ENCODE measurements at regions not wholly inside any gene's neighbourhood (a gene's known extent, or its start where the extent isn't known, plus 50 kb on each side); places are given as distances from the start of the nearest gene placed in this dataset.
"Not testable (repeated sequence)": the region's sequence is repeated elsewhere in the genome, so short reads cannot be mapped to it uniquely, and the experiment has no call there.

DNA sequence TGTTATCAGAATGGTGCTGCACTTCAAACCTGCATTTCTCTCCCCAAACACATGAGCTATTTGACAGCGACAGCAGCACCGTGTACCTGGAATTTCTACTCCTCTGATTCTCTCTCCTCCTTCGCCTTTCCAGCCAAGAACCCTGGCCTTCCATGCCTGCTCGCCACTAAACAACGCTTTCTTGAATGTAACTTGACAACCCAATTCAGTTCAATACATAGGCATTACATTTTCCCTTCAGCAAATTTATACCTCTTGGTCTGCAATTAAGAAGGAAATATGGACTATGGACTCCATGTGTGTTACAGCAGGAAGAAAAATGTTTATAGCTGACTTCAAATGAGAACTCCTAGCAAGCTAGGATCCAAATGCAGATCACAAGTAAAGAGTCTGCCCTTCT, 162.6 kb upstream of the AUTS2 start:
- DNase-seq (no peak), ATAC-seq (replicated peaks) (no peak)
- peaks cover 3 to 4% of the 10 kb centered on the region in 2 donors for H3K4me1 Mint-ChIP-seq (ENCODE audit: low read depth in 2 of 2)
- no peak overlapping the region for H3K4me3 Mint-ChIP-seq
- no peak overlapping the region for H3K27ac Mint-ChIP-seq
- H3K36me3 Mint-ChIP-seq (ENCODE audit: insufficient read depth): peaks cover 3% of the 10 kb centered on the region
- H3K9me3 Mint-ChIP-seq: peaks cover 5 to 19% of the 10 kb centered on the region in 2 donors
- H3K27me3 Mint-ChIP-seq: peaks cover 10 to 29% of the 10 kb centered on the region in 2 donors

DNA sequence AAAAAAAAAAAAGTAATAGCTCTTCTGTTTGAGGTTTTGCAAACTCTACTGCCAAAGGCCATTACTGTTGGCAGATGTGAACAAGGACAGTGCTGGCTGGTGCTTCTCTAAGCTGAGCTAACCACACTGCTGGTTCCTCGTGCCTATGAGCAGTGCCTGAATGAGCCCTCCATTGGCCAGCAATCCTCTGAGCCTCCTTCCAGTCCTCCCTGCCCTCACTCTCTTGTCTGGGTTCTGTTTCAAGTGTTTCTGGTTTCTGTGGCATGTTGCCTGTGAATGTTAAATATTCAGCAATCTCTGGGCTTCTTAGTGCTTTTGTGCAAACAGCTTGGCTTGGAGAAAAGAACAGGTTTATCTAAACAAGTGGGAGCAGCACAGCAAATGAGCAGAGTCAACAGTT, 161.3 kb upstream of the AUTS2 start:
- DNase-seq: no peak
- peaks cover 3 to 4% of the 10 kb centered on the region in 2 donors for H3K4me1 Mint-ChIP-seq (ENCODE audit: low read depth in 2 of 2)
- no peak overlapping the region for H3K4me3 Mint-ChIP-seq
- no peak for ATAC-seq (replicated peaks)
- no peak overlapping the region for H3K27ac Mint-ChIP-seq
- peaks cover 3% of the 10 kb centered on the region for H3K36me3 Mint-ChIP-seq (ENCODE audit: insufficient read depth)
- peaks cover 7 to 19% of the 10 kb centered on the region in 2 donors for H3K9me3 Mint-ChIP-seq
- H3K27me3 Mint-ChIP-seq: peaks cover 2 to 16% of the 10 kb centered on the region in 2 donors

- Mint-ChIP-seq H3K27ac (no peak overlapping the region), H3K9me3 (peaks cover 7 to 18% of the 10 kb centered on the region in 2 donors), H3K27me3 (peaks cover 0 to 20% of the 10 kb centered on the region in 2 donors), H3K4me3 (no peak overlapping the region), H3K4me1 (ENCODE audit: low read depth in 2 of 2) (peaks cover 3 to 4% of the 10 kb centered on the region in 2 donors), H3K36me3 (ENCODE audit: insufficient read depth) (no peaks in the 10 kb centered on the region)
- no peak for DNase-seq
- ATAC-seq (replicated peaks): no peak
These were observed 159.5 kb upstream of the AUTS2 start for GRCh38 chr7:69438584-69439412.

DNA sequence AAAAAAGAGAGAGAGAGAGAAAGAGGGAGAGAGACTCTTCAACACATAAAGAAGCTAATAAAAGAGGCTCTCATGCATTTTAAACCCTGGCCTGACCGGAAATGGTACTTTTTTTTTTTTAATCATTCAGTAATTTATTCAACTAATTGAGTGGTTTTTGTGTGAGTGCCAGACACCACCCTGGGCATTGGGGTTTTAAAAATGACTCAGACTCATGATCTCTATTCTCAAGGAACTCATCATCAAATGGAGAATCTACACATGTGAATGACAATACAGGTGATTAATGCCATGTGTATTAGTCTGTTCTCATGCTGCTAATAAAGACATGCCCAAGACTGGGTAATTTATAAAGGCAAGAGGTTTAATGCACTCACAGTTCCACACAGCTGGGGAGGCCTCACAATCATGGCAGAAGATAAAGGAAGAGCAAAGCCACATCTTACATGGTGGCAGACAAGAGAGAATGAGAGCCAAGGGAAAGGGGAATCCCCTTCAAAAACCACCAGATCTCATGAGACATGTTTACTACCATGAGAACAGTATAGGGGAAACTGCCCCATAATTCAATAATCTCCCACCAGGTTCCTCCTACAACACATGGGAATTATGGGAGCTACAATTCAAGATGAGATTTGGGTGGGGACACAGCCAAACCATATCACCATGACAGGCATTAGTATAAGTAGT, 158.5 kb upstream of the AUTS2 start:
- H3K27me3 Mint-ChIP-seq: peaks cover 0 to 13% of the 10 kb centered on the region in 2 donors
- ATAC-seq (replicated peaks) (no peak), DNase-seq (no peak)
- no peak overlapping the region for H3K4me3 Mint-ChIP-seq
- no peak overlapping the region for H3K27ac Mint-ChIP-seq
- peaks cover 3 to 11% of the 10 kb centered on the region in 2 donors for H3K9me3 Mint-ChIP-seq
- H3K4me1 Mint-ChIP-seq (ENCODE audit: low read depth in 2 of 2): no peaks in the 10 kb centered on the region
- H3K36me3 Mint-ChIP-seq (ENCODE audit: insufficient read depth): no peaks in the 10 kb centered on the region

DNA sequence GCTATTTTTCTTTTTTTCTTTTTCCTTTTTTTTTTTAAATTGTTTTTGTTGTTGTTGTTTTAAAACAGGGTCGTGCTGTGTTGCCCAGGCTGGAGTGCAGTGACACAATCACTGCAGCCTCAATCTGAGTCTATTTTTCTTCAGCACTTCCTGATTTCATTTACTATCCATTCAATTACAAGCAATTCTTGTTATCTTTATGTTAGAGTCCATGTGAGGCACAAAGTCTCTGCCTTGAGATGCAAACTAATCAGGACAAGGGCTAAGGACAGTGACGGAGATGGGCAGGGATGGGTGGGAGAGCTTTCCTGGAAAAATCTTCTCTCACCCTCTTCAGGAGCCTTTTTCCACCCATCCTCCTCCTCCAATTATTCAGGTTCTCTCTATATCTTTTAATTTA, 157.3 kb upstream of the AUTS2 start:
- no peak for ATAC-seq (replicated peaks)
- Mint-ChIP-seq H3K27ac (no peak overlapping the region), H3K4me1 (ENCODE audit: low read depth in 2 of 2) (no peaks in the 10 kb centered on the region)

DNA sequence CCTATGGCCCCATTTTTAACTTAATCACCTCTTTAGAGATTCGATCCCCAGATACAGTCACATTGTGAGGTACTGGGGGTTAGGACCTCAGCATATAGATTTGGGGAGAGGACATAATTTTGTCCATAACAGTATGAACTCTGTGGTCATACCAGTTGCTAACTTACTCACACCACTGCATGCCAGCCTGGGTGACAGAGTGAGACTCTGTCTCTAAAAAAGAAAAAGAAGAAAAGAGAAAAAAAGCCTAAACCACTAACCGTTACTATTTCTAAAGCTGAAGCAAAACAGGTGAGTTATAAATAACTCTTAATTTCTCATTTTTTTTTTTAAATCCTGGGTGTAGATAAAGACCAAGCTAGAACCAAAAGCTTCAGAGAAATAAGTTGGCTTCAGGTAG, 155.1 kb upstream of the AUTS2 start:
- no peak for ATAC-seq (replicated peaks)
- no peak overlapping the region for H3K27ac Mint-ChIP-seq
- H3K36me3 Mint-ChIP-seq (ENCODE audit: insufficient read depth): peaks cover 2% of the 10 kb centered on the region
- no peak for DNase-seq
- peaks cover 3 to 11% of the 10 kb centered on the region in 2 donors for H3K9me3 Mint-ChIP-seq
- H3K4me1 Mint-ChIP-seq (ENCODE audit: low read depth in 2 of 2): no peaks in the 10 kb centered on the region
- peaks cover 7 to 27% of the 10 kb centered on the region in 2 donors for H3K27me3 Mint-ChIP-seq
- H3K4me3 Mint-ChIP-seq: no peak overlapping the region

More for the DNA sequence above, 157.3 kb upstream of the AUTS2 start:
- no peak for DNase-seq
- Mint-ChIP-seq H3K4me3 (no peak overlapping the region), H3K36me3 (ENCODE audit: insufficient read depth) (no peaks in the 10 kb centered on the region), H3K9me3 (peaks cover 3 to 11% of the 10 kb centered on the region in 2 donors), H3K27me3 (peaks cover 7 to 23% of the 10 kb centered on the region in 2 donors)

DNA sequence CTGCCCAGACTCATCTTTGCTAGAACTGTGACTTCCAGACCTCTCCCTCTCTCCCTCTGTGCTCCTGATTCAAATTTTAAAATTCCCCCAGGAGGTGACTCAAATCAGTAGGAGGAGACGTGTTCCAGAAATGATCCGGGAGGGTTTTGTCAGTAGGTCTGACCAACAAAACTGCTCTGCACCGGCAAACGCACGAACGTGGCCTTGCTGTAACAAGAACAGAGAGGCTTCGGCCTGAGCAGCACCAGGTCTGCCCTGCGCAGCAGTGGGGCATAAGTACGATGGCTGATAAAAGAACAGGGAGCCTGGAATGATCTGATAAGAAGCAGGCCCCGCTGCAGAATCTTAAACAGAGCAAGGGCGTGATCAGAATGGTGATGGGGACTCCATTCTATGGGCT, 152.7 kb upstream of the AUTS2 start:
- ATAC-seq (replicated peaks): no peak
- Mint-ChIP-seq H3K27ac (no peak overlapping the region), H3K27me3 (peaks cover 7 to 28% of the 10 kb centered on the region in 2 donors), H3K9me3 (peaks cover 0 to 2% of the 10 kb centered on the region in 2 donors), H3K36me3 (ENCODE audit: insufficient read depth) (peaks cover 2% of the 10 kb centered on the region), H3K4me3 (no peak overlapping the region), H3K4me1 (ENCODE audit: low read depth in 2 of 2) (no peaks in the 10 kb centered on the region)
- no peak for DNase-seq

- not testable (repeated sequence) for H3K27ac Mint-ChIP-seq; H3K36me3 Mint-ChIP-seq (ENCODE audit: insufficient read depth); ATAC-seq (replicated peaks); H3K4me3 Mint-ChIP-seq; DNase-seq; H3K4me1 Mint-ChIP-seq (ENCODE audit: low read depth in 2 of 2); H3K9me3 Mint-ChIP-seq
- H3K27me3 Mint-ChIP-seq: peaks cover 7 to 28% of the 10 kb centered on the region in 2 donors
These were observed 152.1 kb upstream of the AUTS2 start for GRCh38 chr7:69446213-69446612.

DNA sequence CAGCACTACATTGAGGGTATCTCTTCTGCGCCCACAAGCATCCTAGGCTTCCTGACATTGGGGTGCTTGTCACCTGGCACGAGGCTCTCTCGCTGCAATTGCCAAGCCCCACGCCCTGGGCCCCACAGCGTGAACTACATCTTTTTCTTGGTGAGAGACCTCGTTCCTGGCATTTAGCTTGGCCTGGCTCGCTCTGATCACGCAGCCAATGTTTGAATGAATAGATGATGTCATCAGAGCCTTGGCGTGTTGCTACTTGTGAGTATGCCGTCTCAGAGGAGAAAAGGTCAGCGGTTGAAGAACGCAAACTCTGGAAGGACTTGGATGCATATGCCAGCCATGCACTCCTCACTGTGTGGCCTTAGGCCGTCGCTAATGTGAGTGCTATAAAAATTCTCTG, 150.2 kb upstream of the AUTS2 start:
- ATAC-seq (replicated peaks) (no peak), DNase-seq (no peak)
- peaks cover 7 to 22% of the 10 kb centered on the region in 2 donors for H3K27me3 Mint-ChIP-seq
- H3K4me1 Mint-ChIP-seq (ENCODE audit: low read depth in 2 of 2): no peaks in the 10 kb centered on the region
- H3K9me3 Mint-ChIP-seq: no peaks in the 10 kb centered on the region
- H3K27ac Mint-ChIP-seq: no peak overlapping the region
- H3K36me3 Mint-ChIP-seq (ENCODE audit: insufficient read depth): peaks cover 2% of the 10 kb centered on the region
- no peak overlapping the region for H3K4me3 Mint-ChIP-seq

DNA sequence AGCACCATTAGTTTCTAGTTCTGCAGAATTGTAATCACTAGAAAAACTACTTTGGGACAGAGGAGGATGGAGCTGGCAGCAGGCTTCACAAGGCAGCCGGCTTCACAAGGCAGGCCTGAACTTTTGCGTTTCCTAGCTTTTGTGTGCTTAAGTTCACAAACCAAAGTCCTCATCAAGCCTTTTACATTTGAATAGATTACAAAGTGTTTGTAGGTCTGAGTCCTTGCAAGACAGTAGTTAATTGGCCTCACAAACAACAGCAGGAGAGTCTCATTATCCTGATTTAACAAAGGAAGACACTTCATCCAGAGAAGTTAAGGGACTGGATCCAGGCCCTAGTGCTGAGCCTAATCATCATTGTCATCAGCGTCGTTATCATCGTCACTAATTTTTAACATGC, 147.8 kb upstream of the AUTS2 start:
- H3K27ac Mint-ChIP-seq: no peak overlapping the region
- no peak overlapping the region for H3K4me3 Mint-ChIP-seq
- H3K4me1 Mint-ChIP-seq (ENCODE audit: low read depth in 2 of 2): no peaks in the 10 kb centered on the region
- H3K36me3 Mint-ChIP-seq (ENCODE audit: insufficient read depth): peaks cover 2% of the 10 kb centered on the region
- peaks cover 6 to 16% of the 10 kb centered on the region in 2 donors for H3K27me3 Mint-ChIP-seq
- no peaks in the 10 kb centered on the region for H3K9me3 Mint-ChIP-seq
- DNase-seq (no peak), ATAC-seq (replicated peaks) (no peak)

- no peaks in the 10 kb centered on the region for H3K36me3 Mint-ChIP-seq (ENCODE audit: insufficient read depth)
- no peak for ATAC-seq (replicated peaks)
- H3K4me3 Mint-ChIP-seq: no peak overlapping the region
- no peaks in the 10 kb centered on the region for H3K4me1 Mint-ChIP-seq (ENCODE audit: low read depth in 2 of 2)
- H3K27me3 Mint-ChIP-seq: peaks cover 5 to 22% of the 10 kb centered on the region in 2 donors
- H3K9me3 Mint-ChIP-seq: no peaks in the 10 kb centered on the region
- DNase-seq: no peak
- H3K27ac Mint-ChIP-seq: no peak overlapping the region
These were observed 146.6 kb upstream of the AUTS2 start for GRCh38 chr7:69451715-69452114.

DNA sequence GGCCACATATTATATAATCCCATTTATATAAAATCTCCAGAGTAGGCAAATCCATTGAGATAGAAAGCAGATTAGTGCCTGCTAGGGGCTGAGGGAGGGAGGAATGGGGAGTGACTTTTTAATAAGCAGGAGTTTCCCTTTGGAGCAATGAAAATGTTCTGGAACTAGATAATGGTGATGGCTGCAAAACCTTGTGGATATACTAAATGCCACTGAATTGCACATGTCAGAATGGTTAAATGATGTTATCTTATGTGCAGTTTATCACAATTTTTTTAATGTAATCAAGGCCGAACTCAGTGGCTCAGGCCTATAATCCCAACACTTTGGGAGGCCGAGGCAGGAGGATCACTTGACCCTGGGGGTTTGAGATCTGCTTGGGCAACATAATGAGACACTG, 145.5 kb upstream of the AUTS2 start:
- Mint-ChIP-seq H3K4me1 (ENCODE audit: low read depth in 2 of 2) (no peaks in the 10 kb centered on the region), H3K27ac (no peak overlapping the region)
- ATAC-seq (replicated peaks): no peak

DNA sequence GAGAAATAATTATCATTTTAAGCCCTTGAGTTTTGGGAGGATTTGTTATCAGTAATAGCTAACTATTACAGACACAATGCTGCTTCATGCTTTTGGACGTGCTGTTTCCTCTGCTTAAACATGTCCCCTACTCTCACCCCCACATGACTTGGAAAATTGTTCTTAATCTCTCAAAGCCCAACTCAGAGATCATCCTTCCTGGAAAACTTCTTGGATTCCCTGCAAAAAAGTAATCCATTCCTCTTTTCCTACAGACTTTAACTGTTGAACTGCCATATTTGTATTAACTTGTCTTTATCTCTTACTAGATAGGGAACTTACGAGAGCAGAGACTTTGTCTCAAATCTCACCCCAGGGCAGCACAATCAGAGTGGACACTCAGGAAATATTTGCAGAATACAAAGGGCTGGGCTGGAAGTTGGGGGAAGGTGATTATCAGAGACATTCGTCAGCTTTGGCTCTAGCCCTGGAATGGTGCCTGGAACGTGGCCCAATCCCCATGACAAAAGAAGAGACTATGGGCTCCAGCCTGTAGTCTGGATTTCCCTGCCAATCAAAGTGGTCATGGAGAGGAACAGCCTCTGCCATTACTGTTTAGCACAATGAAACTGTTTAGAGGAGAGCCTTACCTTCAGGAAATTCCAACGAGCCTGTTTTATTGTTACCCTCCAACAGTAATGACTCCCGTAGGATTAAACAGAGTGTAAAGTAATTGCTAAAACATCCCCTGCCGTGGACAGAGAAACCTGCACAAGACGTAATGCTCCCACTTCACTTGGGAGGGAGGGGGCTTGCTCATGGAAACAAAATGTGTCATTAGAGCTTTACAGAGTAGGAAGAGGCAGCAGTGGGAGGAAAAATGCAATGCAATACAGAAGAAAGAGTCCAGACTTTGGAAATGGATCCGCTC, 140.4 kb upstream of the AUTS2 start:
- Mint-ChIP-seq H3K4me3 (no peak overlapping the region), H3K27me3 (peaks cover 6 to 15% of the 10 kb centered on the region in 2 donors), H3K27ac (no peak overlapping the region), H3K9me3 (no peaks in the 10 kb centered on the region), H3K4me1 (ENCODE audit: low read depth in 2 of 2) (no peaks in the 10 kb centered on the region), H3K36me3 (ENCODE audit: insufficient read depth) (no peaks in the 10 kb centered on the region)
- ATAC-seq (replicated peaks): no peak
- no peak for DNase-seq

More for the DNA sequence above, 145.5 kb upstream of the AUTS2 start:
- no peak for DNase-seq
- peaks cover 6 to 19% of the 10 kb centered on the region in 2 donors for H3K27me3 Mint-ChIP-seq
- H3K36me3 Mint-ChIP-seq (ENCODE audit: insufficient read depth): no peaks in the 10 kb centered on the region
- H3K4me3 Mint-ChIP-seq: no peak overlapping the region
- no peaks in the 10 kb centered on the region for H3K9me3 Mint-ChIP-seq

Measured in effector memory CD8-positive, alpha-beta T cell (primary cell).